ENCODE measurements at regions not wholly inside any gene's neighbourhood (a gene's known extent, or its start where the extent isn't known, plus 50 kb on each side); places are given as distances from the start of the nearest gene placed in this dataset.

GRCh38 chr5:144105371-144105770 lies 65.1 kb downstream of the YIPF5 start:
- Histone ChIP-seq H4K91ac (ENCODE audit: insufficient read length, low read depth, low read length) (no peak overlapping the region), H3K9ac (ENCODE audit: extremely low read depth, insufficient read length, low read length) (no peak overlapping the region), H3K4me1 (ENCODE audit: insufficient read depth, low read length) (no peaks in the 10 kb centered on the region), H3K9me3 (ENCODE audit: control insufficient read depth, low read depth, low read length) (no peaks in the 10 kb centered on the region), H2BK20ac (ENCODE audit: low read depth, low read length, poor library complexity, severe bottlenecking) (no peak overlapping the region), H3K27ac (ENCODE audit: insufficient read length, low read depth, low read length) (no peak overlapping the region), H2BK120ac (ENCODE audit: low read depth, low read length, poor library complexity, severe bottlenecking) (no peak overlapping the region), H3K18ac (ENCODE audit: insufficient read length, low read depth, low read length) (no peak overlapping the region), H3K79me2 (ENCODE audit: insufficient read depth, low read length) (no peaks in the 10 kb centered on the region), H3K79me1 (ENCODE audit: insufficient read depth, low read depth, low read length, poor library complexity, severe bottlenecking) (no peaks in the 10 kb centered on the region), H2BK12ac (ENCODE audit: insufficient read length, low read depth, low read length) (no peak overlapping the region), H3K4ac (ENCODE audit: low read depth, low read length) (no peak overlapping the region), H3K4me2 (ENCODE audit: insufficient read depth, insufficient read length, low read length) (no peak overlapping the region), H2AFZ (ENCODE audit: low read length) (no peak overlapping the region), H4K8ac (replicated peaks; ENCODE audit: insufficient read length, low read depth, low read length) (no peak overlapping the region), H3K14ac (ENCODE audit: insufficient read depth, low read length) (no peak overlapping the region), H4K20me1 (ENCODE audit: control insufficient read depth, insufficient read depth, insufficient read length) (no peaks in the 10 kb centered on the region), H4K5ac (ENCODE audit: insufficient read length, low read depth, low read length) (no peak overlapping the region), H3K27me3 (ENCODE audit: insufficient read depth, low read length) (no peaks in the 10 kb centered on the region), H3K56ac (ENCODE audit: insufficient read length, low read depth, low read length) (no peak overlapping the region), H2BK5ac (ENCODE audit: insufficient read length, low read length) (no peak overlapping the region), H3K23me2 (ENCODE audit: insufficient read length, low read depth, low read length, poor library complexity, severe bottlenecking) (no peaks in the 10 kb centered on the region), H2BK15ac (ENCODE audit: low read depth, low read length) (no peak overlapping the region), H3K23ac (ENCODE audit: insufficient read length, low read depth, low read length) (no peak overlapping the region), H3T11ph (ENCODE audit: low read length) (no peak overlapping the region), H2AK5ac (ENCODE audit: insufficient read length, low read length) (no peak overlapping the region)
- WGBS (ENCODE audit: extremely low coverage, insufficient read length, low lambda C conversion rate) = no CpG with 5 or more reads among the region's 1 CpG
- Mint-ChIP-seq H3K27ac (no peak overlapping the region), H3K4me1 (peaks cover 4 to 13% of the 10 kb centered on the region in 2 experiments; a peak in 3 of 4 replicates), H3K9me3 (no peaks in the 10 kb centered on the region), H3K4me3 (no peak overlapping the region), H3K36me3 (ENCODE audit: insufficient read depth in 1 of 3, low read depth in 3 of 3) (no peaks in the 10 kb centered on the region), H3K27me3 (ENCODE audit: low read depth) (no peaks in the 10 kb centered on the region; the same call in 1 of the 2 replicates)
- TF ChIP-seq CTCF (conservative IDR thresholded peaks at IDR 0.05) = no peak
- DNase-seq = no peak
